Progenitor cell of endocrine pancreas (in vitro differentiated cells): ENCODE measurements at regions not wholly inside any gene's neighbourhood (a gene's known extent, or its start where the extent isn't known, plus 50 kb on each side); places are given as distances from the start of the nearest gene placed in this dataset.

ENCODE experiments used
- DNase-seq: peaks from one replicate; pipeline ENCODE4 v3.0.0; 2021; ENCODE audit warnings: low spot score; ENCODE audit not compliant: unreplicated experiment
- H3K27ac Mint-ChIP-seq: 2 replicates; pipeline ENCODE4 v1.8.0; 2021; ENCODE audit warnings: mild to moderate bottlenecking, moderate library complexity, mixed read lengths
- H3K27me3 Mint-ChIP-seq: 2 replicates; pipeline ENCODE4 v1.8.0; 2021; ENCODE audit warnings: mixed read lengths
- H3K36me3 Mint-ChIP-seq: 2 replicates; pipeline ENCODE4 v1.8.0; 2022; ENCODE audit warnings: mixed read lengths; ENCODE audit not compliant: insufficient read depth
- H3K4me1 Mint-ChIP-seq: 2 replicates; pipeline ENCODE4 v1.8.0; 2021; ENCODE audit warnings: low read depth, mixed read lengths
- H3K4me3 Mint-ChIP-seq: 2 replicates; pipeline ENCODE4 v1.8.0; 2021; ENCODE audit warnings: low read depth, mild to moderate bottlenecking, moderate library complexity, mixed read lengths
- H3K9me3 Mint-ChIP-seq: 2 replicates; pipeline ENCODE4 v1.8.0; 2021; ENCODE audit warnings: low read depth, mixed read lengths
- TF ChIP-seq, protein P1 (sequence below): fragments of 200-600 bp; sonication (generic); IDR thresholded peaks from one replicate; pipeline ENCODE4 v1.5.0; 2021; ENCODE audit warnings: antibody characterized with exemption, mild to moderate bottlenecking; ENCODE audit not compliant: unreplicated experiment

DNA sequence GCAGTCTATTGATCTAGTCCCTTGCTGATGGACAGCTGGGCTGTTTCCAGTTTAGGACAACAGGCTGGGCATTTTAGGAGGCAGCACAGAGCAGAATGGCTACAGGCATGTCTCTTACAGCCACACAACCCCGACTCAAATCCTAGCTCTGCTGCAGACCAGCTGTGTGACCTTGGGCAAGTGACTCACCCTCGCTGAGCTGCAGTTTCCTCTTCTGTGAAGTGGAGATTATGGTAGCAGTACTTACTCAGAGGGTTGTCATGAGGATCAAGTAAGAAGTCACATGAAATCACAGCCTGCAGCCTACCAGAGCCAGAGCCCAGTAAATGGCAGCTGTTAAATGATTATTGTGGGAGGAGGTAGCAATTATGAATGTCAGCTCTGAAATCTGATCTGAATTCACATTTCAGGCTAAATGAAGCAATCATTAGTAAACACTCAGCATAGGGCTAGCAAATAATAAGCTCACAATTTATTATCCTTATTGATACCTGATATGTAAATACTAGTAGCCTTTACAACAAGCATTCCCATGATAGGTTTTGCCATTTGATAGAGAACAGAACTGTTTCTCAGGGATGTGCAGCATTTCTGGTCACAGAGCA lies 58.9 kb downstream of the MYEOV start:
- no peak overlapping the region for H3K4me3 Mint-ChIP-seq
- H3K27ac Mint-ChIP-seq, result peak overlapping the region; percentile 17
- no peaks in the 10 kb centered on the region for H3K9me3 Mint-ChIP-seq
- H3K27me3 Mint-ChIP-seq, result peaks cover 6% of the 10 kb centered on the region
- H3K4me1 Mint-ChIP-seq, result peaks cover 23% of the 10 kb centered on the region
- DNase-seq, result no peak
- TF ChIP-seq, protein P1, sequence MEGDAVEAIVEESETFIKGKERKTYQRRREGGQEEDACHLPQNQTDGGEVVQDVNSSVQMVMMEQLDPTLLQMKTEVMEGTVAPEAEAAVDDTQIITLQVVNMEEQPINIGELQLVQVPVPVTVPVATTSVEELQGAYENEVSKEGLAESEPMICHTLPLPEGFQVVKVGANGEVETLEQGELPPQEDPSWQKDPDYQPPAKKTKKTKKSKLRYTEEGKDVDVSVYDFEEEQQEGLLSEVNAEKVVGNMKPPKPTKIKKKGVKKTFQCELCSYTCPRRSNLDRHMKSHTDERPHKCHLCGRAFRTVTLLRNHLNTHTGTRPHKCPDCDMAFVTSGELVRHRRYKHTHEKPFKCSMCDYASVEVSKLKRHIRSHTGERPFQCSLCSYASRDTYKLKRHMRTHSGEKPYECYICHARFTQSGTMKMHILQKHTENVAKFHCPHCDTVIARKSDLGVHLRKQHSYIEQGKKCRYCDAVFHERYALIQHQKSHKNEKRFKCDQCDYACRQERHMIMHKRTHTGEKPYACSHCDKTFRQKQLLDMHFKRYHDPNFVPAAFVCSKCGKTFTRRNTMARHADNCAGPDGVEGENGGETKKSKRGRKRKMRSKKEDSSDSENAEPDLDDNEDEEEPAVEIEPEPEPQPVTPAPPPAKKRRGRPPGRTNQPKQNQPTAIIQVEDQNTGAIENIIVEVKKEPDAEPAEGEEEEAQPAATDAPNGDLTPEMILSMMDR, result no peak
- H3K36me3 Mint-ChIP-seq, result no peaks in the 10 kb centered on the region

DNA sequence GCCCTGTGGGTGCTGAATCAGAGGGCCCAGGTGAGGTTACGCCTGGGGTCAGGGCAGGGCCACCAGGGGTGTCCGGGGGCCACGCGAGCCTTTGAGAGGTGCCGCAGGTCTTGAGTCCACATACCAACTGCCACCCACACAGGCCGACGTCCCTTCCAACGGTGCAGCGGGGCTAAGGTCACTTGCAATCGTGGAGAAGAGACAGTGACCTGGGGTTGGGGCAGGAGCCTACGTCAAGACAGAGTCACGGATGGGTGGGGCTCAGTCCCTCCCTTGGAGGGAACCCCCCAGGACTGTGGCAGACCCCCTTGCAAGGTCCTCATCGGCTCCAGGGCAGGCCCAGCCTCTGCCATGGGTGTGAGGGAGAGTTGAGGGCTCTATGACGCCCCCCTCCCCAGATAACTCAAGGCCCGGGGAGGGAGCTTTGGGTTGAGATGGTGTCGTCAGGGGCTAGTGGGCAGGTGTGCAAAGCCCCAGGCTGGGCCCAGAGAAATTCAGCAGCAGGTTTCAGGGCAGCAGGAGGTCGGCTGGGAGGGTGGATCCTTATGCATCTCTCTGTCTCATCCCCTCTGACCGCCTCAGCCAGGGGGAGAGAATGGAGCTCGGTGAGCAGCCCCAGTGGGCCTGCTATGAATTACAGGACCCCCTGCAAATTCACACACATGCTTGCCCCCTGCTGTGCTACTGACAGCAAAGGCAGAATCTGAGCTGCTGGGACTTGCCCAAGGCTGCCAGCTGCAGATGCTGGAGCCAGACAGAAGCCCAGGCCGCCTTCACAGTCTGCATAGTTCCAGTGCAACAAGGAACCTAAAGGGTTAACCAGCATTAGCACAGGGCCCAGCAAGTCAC lies 60.0 kb downstream of the MYEOV start:
- TF ChIP-seq, protein P1, result no peak
- peak overlapping the region; percentile 16 for H3K27ac Mint-ChIP-seq

DNA sequence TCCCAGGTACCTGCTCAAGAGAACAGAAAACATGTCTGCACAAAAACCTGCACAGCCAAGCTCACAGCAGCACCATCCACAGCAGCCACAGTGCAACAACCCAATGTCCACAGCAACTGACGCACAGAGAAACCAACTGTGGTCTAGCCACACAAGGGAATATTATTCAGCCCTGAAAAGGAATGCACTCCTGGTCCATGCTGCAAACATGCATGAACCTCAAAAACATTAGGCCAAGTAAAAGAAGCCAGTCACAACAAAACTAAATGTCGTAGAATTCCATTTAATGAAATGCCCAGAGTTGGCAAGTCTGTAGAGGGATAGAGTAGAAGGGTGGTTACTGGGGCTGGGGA lies 60.6 kb downstream of the MYEOV start:
- no peak overlapping the region for H3K4me3 Mint-ChIP-seq
- peaks cover 6% of the 10 kb centered on the region for H3K27me3 Mint-ChIP-seq
- peaks cover 23% of the 10 kb centered on the region for H3K4me1 Mint-ChIP-seq
- H3K27ac Mint-ChIP-seq, result peak overlapping the region; percentile 16
- no peak for DNase-seq
- H3K36me3 Mint-ChIP-seq, result no peaks in the 10 kb centered on the region
- no peaks in the 10 kb centered on the region for H3K9me3 Mint-ChIP-seq
- TF ChIP-seq, protein P1, result no peak

More for the DNA sequence above, 60.0 kb downstream of the MYEOV start:
- no peaks in the 10 kb centered on the region for H3K9me3 Mint-ChIP-seq
- peaks cover 6% of the 10 kb centered on the region for H3K27me3 Mint-ChIP-seq
- no peaks in the 10 kb centered on the region for H3K36me3 Mint-ChIP-seq
- peaks cover 23% of the 10 kb centered on the region for H3K4me1 Mint-ChIP-seq
- no peak for DNase-seq
- H3K4me3 Mint-ChIP-seq, result no peak overlapping the region

DNA sequence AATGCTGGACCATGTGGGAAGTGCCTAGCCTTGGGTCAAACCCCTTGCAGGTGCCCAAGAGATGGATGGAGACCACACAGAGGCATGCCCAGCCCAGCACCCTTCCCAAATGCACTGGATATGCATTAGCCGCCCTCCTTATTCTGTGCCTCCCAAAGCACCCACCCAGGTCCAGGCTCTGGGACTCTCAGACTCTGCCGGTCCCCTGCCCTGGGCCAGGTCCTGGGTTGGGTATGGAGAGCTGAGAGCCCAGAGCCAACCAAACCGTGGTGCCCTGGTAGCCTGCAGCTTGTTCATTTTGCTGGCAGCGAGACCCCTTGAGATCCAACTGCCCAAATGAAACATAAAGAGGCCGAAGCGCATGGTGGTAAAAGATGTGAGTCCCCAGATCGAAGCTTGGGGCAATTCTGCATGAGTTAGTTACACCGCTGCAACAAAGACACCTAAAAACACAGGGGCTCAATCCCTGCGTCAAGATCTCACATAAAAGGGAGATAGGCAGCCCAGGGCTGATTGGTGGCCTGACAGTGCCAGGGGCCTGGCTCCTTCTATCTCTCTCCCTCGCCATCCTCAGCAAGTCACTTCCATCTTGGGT lies 61.5 kb downstream of the MYEOV start:
- Mint-ChIP-seq H3K27ac (no peak overlapping the region), H3K4me1 (peaks cover 23% of the 10 kb centered on the region), H3K27me3 (peaks cover 6% of the 10 kb centered on the region), H3K4me3 (no peak overlapping the region), H3K9me3 (no peaks in the 10 kb centered on the region), H3K36me3 (no peaks in the 10 kb centered on the region)
- TF ChIP-seq, protein P1, result no peak
- no peak for DNase-seq

DNA sequence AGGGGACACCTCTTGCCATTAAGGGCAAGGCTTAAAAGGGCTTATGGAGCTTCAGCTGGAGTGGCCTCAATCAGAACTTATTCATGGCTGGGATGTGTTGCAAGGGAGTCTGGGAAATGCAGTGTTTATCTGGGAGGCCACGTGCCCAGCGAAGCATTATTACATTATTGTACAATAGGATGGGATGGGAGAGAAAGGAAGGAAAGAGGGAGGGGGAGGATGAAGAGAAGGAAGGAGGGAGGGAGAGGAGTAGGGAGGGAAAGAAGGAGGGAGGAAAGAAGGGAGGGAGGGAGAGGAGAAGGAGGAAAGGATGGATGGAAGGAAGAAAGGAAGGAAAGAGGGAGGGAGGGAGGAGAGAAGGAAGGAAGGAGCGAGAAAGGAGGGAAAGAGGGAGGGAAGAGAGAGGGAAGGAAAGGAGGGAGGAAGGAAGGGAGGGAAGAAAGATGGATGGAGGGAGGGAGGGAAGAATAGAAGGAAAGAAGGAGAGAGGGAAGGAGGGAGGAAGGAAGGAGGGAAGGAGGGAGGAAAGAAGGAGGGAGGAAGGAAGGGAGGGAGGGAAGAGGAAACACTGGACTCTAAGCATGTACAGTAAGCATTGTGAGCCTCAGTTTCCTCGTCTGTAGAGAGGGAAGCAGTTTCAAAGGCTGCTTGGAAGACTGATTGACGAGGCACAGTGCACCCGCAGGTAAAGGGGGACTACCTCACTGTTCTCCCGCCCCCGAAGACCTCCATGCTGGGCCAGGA lies 62.2 kb downstream of the MYEOV start:
- Mint-ChIP-seq H3K4me1 (peaks cover 17% of the 10 kb centered on the region), H3K36me3 (no peaks in the 10 kb centered on the region), H3K27me3 (peaks cover 6% of the 10 kb centered on the region), H3K9me3 (no peaks in the 10 kb centered on the region), H3K4me3 (no peak overlapping the region), H3K27ac (no peak overlapping the region)
- TF ChIP-seq, protein P1, result no peak
- no peak for DNase-seq
